Natural killer cell (primary cell): ENCODE measurements at regions not wholly inside any gene's neighbourhood (a gene's known extent, or its start where the extent isn't known, plus 50 kb on each side); places are given as distances from the start of the nearest gene placed in this dataset.
"Not testable (repeated sequence)": the region's sequence is repeated elsewhere in the genome, so short reads cannot be mapped to it uniquely, and the experiment has no call there.

Experiments used
- ATAC-seq, 3 donors: fragments of 150-1000 bp in 2 of 3; fragments of 200-7000 bp in 1 of 3; cut with Tn5 transposase; 1 replicate in 1 of 3; 2 replicates in 2 of 3; pipeline ENCODE4 v1.10.0; 2021; ENCODE audit warnings: mild to moderate bottlenecking in 2 of 3, moderate library complexity in 2 of 3
- DNase-seq, 2 donors: peaks; one replicate each; pipeline versions ENCODE4 v3.0.0 to v3.0.0-alpha.2; 2013 to 2021; ENCODE audit warnings: mixed read lengths in 1 of 2
- H3K27ac ChIP-seq: one replicate; pipeline ENCODE4 v1.5.1; 2013; ENCODE audit warnings: mild to moderate bottlenecking, low read length
- H3K27me3 ChIP-seq: one replicate; pipeline ENCODE4 v1.6.1; 2013; ENCODE audit warnings: low read length; ENCODE audit not compliant: control insufficient read depth, insufficient read depth
- H3K36me3 ChIP-seq: one replicate; pipeline ENCODE4 v1.6.1; 2013; ENCODE audit warnings: low read length; ENCODE audit not compliant: control insufficient read depth, insufficient read depth
- H3K4me1 ChIP-seq: one replicate; pipeline ENCODE4 v1.6.1; 2013; ENCODE audit warnings: low read length; ENCODE audit not compliant: control insufficient read depth, insufficient read depth
- H3K4me3 ChIP-seq: one replicate; pipeline ENCODE4 v1.5.1; 2013; ENCODE audit warnings: low read length
- H3K9me3 ChIP-seq: one replicate; pipeline ENCODE4 v1.6.1; 2013; ENCODE audit warnings: low read length; ENCODE audit not compliant: control insufficient read depth, insufficient read depth
- H3K27ac Mint-ChIP-seq, 2 donors: one replicate each; pipeline ENCODE4 v1.8.0; 2022; ENCODE audit warnings: mild to moderate bottlenecking in 2 of 2, mixed read lengths in 2 of 2, moderate library complexity in 1 of 2
- H3K27me3 Mint-ChIP-seq, 2 donors: one replicate each; pipeline ENCODE4 v1.8.0; 2022; ENCODE audit warnings: low read depth in 2 of 2, mixed read lengths in 2 of 2
- H3K36me3 Mint-ChIP-seq: one replicate; pipeline ENCODE4 v1.8.0; 2022; ENCODE audit warnings: mixed read lengths
- H3K4me1 Mint-ChIP-seq, 2 donors: one replicate each; pipeline ENCODE4 v1.8.0; 2022; ENCODE audit warnings: mixed read lengths in 2 of 2
- H3K4me3 Mint-ChIP-seq: one replicate; pipeline ENCODE4 v1.8.0; 2022; ENCODE audit warnings: mild to moderate bottlenecking, moderate library complexity, mixed read lengths
- H3K9me3 Mint-ChIP-seq, 2 donors: one replicate each; pipeline ENCODE4 v1.8.0; 2022; ENCODE audit warnings: mixed read lengths in 2 of 2
- WGBS: methylation state at CpG from one replicate; pipeline ENCODE4 v1.1.7; 2013; ENCODE audit warnings: missing lambda C conversion rate; ENCODE audit not compliant: insufficient coverage; 5-methylcytosine and 5-hydroxymethylcytosine counted together
- intact Hi-C: fragments of 100-400 bp; cut with micrococcal nuclease; formaldehyde crosslinking; loops from one replicate; pipeline ENCODE4 v1.14.2; 2022
- TF ChIP-seq, protein P1 (sequence below): fragments of 200-600 bp; IDR thresholded peaks from one replicate; pipeline ENCODE4 v1.8.0; 2022; ENCODE audit warnings: antibody characterized with exemption

DNA sequence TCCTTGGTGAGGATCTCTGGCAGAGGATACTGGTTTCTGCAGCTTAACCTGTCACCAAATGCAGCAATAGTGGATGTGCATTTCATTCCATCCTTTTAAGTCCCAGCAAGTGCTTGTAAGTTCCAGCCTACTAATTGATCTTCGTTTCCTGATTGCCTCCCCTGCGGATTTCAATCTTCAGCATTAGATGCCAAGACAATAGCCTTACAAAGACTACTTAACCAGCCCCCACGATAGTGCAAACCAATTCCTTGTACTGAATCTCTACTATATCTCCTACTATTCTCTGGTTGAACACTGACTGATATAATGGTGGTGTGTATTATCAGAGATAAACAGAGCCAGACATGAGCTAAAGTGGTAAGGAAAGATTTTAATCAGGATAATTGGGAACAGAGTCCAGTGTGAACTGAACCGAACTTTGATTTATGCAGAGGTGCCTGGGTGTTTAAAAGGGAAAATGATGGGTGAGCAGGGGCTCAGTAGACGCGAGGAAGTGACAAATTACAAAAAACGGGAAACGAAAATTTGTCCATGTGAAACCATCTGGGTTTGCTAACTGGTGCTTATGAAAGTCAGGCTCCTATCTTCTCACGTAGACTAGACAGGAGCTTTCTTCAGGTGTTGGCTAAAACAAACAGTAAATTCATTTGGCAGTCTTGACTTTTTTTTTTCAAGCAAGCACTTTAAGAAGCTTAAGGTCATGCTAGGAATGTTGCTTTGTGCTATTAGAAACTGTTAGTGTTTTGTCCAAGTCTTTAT, 106.9 kb upstream of the ST8SIA4 start:
- Histone ChIP-seq H3K27me3 (no peaks in the 10 kb centered on the region), H3K4me3 (no peak overlapping the region), H3K36me3 (no peaks in the 10 kb centered on the region), H3K4me1 (no peaks in the 10 kb centered on the region), H3K27ac (no peak overlapping the region), H3K9me3 (no peaks in the 10 kb centered on the region)
- Mint-ChIP-seq H3K9me3 (no peaks in the 10 kb centered on the region), H3K36me3 (no peaks in the 10 kb centered on the region), H3K4me1 (no peaks in the 10 kb centered on the region), H3K4me3 (no peak overlapping the region), H3K27ac (no peak overlapping the region), H3K27me3 (no peaks in the 10 kb centered on the region)
- intact Hi-C loops, result no loop called here
- TF ChIP-seq, protein P1, sequence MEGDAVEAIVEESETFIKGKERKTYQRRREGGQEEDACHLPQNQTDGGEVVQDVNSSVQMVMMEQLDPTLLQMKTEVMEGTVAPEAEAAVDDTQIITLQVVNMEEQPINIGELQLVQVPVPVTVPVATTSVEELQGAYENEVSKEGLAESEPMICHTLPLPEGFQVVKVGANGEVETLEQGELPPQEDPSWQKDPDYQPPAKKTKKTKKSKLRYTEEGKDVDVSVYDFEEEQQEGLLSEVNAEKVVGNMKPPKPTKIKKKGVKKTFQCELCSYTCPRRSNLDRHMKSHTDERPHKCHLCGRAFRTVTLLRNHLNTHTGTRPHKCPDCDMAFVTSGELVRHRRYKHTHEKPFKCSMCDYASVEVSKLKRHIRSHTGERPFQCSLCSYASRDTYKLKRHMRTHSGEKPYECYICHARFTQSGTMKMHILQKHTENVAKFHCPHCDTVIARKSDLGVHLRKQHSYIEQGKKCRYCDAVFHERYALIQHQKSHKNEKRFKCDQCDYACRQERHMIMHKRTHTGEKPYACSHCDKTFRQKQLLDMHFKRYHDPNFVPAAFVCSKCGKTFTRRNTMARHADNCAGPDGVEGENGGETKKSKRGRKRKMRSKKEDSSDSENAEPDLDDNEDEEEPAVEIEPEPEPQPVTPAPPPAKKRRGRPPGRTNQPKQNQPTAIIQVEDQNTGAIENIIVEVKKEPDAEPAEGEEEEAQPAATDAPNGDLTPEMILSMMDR, result no peak
- ATAC-seq (no peak), DNase-seq (no peak)
- WGBS, result 87% methylated on average over 8 of the region's 9 CpGs

DNA sequence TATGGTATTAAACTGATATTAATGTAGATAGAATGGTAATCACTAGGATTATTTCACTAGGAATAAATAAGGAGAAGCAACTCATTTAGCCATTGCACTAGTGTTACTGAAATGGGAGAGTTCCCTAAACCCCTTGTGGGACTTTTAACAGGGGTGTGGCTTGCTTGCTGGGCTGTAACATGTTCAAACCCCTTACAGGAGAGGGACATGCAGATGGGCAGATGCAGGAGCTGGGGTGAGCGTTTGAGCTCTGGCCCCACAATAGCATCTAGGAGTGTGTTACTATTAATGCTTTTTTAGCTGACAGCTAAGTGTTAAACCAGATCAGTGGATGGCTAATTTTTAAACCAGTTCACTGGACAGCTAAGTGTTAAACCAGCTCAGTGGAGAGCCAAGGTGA, 89.3 kb upstream of the ST8SIA4 start:
- no peaks in the 10 kb centered on the region for H3K9me3 Mint-ChIP-seq
- no peak overlapping the region for H3K27ac ChIP-seq

DNA sequence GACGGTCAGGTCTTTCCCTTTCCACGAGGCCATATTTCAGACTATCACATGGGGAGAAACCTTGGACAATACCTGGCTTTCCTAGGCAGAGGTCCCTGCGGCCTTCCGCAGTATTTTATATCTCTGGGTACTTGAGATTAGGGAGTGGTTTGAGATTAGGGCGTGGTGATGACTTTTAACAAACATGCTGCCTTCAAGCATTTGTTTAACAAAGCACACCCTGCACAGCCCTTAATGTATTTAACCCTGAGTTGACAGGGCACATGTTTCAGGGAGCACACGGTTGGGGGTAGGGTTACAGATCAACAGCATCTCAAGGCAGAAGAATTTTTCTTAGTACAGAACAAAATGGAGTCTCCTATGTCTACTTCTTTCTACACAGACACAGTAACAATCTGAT, 80.5 kb upstream of the ST8SIA4 start:
- H3K9me3 ChIP-seq, H3K4me1 ChIP-seq, H3K4me3 ChIP-seq, H3K36me3 Mint-ChIP-seq, H3K27me3 Mint-ChIP-seq, ATAC-seq, H3K27ac ChIP-seq, H3K4me3 Mint-ChIP-seq, H3K27ac Mint-ChIP-seq, H3K27me3 ChIP-seq, DNase-seq, H3K36me3 ChIP-seq, H3K9me3 Mint-ChIP-seq, H3K4me1 Mint-ChIP-seq, intact Hi-C loops: not testable (repeated sequence)
- 100% methylated on average over 1 of the region's 6 CpGs for WGBS

More for the DNA sequence above, 89.3 kb upstream of the ST8SIA4 start:
- no peaks in the 10 kb centered on the region for H3K4me1 Mint-ChIP-seq
- H3K36me3 Mint-ChIP-seq, result no peaks in the 10 kb centered on the region
- intact Hi-C loops, result no loop called here
- Histone ChIP-seq H3K36me3 (no peaks in the 10 kb centered on the region), H3K4me1 (no peaks in the 10 kb centered on the region), H3K27me3 (no peaks in the 10 kb centered on the region), H3K4me3 (no peak overlapping the region), H3K9me3 (no peaks in the 10 kb centered on the region)
- TF ChIP-seq, protein P1, result no peak
- H3K27ac Mint-ChIP-seq, result no peak overlapping the region
- ATAC-seq, result no peak
- DNase-seq, result no peak
- H3K4me3 Mint-ChIP-seq, result no peak overlapping the region
- 90% methylated on average over 1 of the region's 1 CpG for WGBS
- H3K27me3 Mint-ChIP-seq, result peaks cover 11 to 20% of the 10 kb centered on the region in 2 donors

DNA sequence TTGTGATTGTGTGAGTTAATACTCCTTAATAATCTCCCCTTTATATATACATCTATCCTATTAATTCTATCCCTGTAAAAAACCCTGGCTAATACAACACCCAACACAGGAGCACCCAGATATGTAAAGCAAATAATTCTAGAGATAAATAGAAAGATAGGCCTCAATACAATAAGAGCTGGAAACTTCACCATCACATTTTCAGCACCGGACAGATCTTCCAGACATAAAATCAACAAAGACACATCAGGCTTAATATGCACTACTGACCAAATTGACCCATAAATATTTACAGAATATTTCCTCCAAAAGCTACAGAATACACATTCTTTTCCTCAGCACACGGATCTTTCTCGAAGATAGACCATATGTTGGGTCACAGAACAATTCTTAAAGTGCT, 71.0 kb upstream of the ST8SIA4 start:
- intact Hi-C loops, result no loop called here
- DNase-seq (no peak), ATAC-seq (no peak)
- H3K4me1 Mint-ChIP-seq, result no peaks in the 10 kb centered on the region
- H3K27ac Mint-ChIP-seq, result no peak overlapping the region
- Histone ChIP-seq H3K9me3 (no peaks in the 10 kb centered on the region), H3K4me3 (no peak overlapping the region), H3K27me3 (no peaks in the 10 kb centered on the region), H3K36me3 (no peaks in the 10 kb centered on the region), H3K4me1 (no peaks in the 10 kb centered on the region), H3K27ac (no peak overlapping the region)
- H3K27me3 Mint-ChIP-seq, result peaks cover 3 to 26% of the 10 kb centered on the region in 2 donors
- TF ChIP-seq, protein P1, result no peak
- H3K9me3 Mint-ChIP-seq, result no peaks in the 10 kb centered on the region
- WGBS, result 72% methylated on average over 3 of the region's 3 CpGs
- H3K36me3 Mint-ChIP-seq, result no peaks in the 10 kb centered on the region
- no peak overlapping the region for H3K4me3 Mint-ChIP-seq
